ENCODE measurements at regions not wholly inside any gene's neighbourhood (a gene's known extent, or its start where the extent isn't known, plus 50 kb on each side); places are given as distances from the start of the nearest gene placed in this dataset.

- no peak for DNase-seq (ENCODE audit: low read depth in 2 of 2)
These were observed 238.3 kb downstream of the SEC14L1 start for GRCh38 chr17:77379065-77379428.

DNA sequence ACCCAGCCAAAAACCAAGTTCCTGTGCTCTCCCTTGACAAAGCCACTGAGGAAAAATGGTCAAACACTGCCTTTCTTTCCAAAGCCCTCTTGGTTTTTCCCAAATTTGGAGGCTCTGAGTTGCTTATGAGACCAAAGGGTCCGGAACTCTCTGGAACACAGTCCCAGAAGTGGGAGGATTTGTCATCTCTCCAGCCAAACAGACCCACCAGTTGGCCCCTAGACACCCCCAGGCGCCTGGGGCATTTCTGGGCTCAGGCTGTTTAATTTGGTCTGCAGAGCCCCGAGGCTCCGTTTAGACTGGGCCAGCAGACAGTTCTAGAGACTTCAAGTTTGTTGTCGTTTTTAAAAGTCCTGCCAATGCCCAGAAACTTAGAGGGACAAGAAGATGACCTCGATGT lies 239.1 kb downstream of the SEC14L1 start:
- DNase-seq (ENCODE audit: low read depth in 2 of 2) = no peak

GRCh38 chr17:77380395-77381184 lies 239.8 kb downstream of the SEC14L1 start:
- no peak for DNase-seq (ENCODE audit: low read depth in 2 of 2)

GRCh38 chr17:77381185-77381700 lies 240.5 kb downstream of the SEC14L1 start:
- no peak for DNase-seq (ENCODE audit: low read depth in 2 of 2)

DNA sequence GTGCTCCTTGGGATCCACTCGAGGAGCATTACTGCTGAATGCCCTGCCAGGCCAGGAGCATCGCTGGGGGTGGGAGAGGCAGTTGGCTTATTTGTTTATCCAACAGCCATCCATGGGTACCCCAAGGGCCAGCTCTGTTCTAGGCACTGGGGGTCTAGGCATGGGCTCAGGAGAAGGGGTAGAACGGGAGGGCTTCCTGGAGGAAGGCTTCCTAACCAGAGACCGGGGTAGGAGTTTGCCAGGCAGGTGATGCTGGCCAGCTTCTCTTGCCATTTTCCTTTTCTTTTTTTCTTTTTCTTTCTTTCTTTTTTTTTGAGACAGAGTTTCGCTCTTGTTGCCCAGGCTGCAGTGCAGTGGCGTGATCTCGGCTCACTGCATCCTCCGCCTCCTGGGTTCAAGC lies 241.0 kb downstream of the SEC14L1 start:
- no peak for DNase-seq (ENCODE audit: low read depth in 2 of 2)

DNA sequence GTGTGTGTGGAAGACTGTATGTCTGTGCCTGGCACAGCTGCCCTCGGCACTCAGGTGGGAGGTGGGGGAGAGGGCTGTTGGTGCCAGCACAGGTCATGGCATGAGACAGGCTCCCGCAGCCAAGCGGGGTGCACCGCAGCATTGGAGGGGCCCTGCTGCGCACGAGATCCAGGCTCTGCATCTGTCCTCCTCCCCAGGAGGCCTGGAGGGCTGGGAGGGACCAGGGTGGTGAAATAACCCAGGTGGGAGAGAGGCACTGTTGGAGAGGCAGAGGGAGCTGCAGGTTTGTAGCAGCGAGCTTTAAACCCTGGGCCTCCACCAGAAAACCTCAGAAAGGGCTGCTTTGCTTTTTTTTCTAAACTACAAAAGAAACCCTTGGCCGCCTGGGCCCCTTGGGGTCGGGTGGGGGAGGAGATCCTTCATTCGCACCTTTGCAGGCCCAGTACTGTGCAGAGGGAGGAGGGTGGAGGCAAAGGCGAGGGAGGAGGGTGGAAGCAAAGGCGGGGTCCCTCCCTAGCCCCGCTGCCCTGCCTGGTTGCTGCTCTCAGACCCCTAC lies 241.7 kb downstream of the SEC14L1 start:
- no peak for DNase-seq (ENCODE audit: low read depth in 2 of 2)

- no peak for DNase-seq (ENCODE audit: low read depth in 2 of 2)
These were observed 242.3 kb downstream of the SEC14L1 start for GRCh38 chr17:77382966-77383612.

DNA sequence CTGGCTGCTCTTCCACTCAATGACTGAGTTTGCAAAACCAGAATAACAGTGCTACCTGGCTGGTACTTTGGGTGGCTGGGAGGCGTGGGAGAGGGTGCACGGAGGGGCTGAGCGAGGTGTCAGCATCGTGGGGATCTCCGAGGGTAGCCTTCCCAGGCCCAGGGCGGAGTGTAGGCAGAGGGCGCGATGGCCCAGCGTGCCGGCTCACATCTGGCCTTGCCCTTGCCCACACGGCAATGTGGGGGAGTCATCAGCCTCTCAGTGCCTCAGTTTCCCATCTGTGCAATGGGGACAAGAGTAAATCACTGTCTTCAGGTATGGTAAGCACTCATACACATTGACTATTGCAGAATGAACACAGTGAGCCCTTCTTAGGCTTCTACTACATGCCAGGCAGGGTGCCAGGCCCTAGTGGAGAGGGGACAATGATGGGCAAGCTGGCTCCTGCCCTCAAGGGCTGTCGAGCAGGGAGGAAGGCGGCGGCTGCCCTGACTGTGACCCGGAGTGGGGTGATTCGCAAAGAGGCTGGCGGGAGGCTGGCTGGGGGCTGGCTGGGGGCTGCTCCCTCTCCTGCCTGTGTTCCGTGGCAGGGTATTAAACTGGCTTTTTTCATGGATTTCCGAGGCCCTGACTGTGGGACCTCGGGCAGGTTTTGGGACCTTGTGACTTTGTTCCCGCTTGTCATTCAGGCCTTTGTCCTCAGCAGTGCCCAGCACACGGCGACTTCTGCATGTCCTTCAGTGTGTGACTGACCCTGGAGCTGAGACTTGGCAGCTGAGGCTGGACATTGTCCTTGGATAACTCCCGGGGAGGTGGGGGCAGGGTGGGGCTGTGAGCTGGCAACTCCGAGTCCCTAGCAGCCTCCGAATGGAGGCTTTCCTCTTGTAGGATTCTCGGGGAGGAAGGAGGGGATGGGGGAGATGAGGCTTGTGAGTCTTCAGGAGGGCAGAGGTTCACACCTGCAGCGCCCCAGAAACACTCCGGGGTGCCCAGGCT lies 243.1 kb downstream of the SEC14L1 start:
- DNase-seq (ENCODE audit: low read depth in 2 of 2) = no peak

GRCh38 chr17:77385750-77386501 lies 245.2 kb downstream of the SEC14L1 start:
- DNase-seq (ENCODE audit: low read depth in 2 of 2) = no peak

GRCh38 chr17:77386502-77387192 lies 245.9 kb downstream of the SEC14L1 start:
- no peak for DNase-seq (ENCODE audit: low read depth in 2 of 2)

GRCh38 chr17:77387891-77388290 lies 247.1 kb downstream of the SEC14L1 start:
- DNase-seq (ENCODE audit: low read depth in 2 of 2) = no peak

- no peak for DNase-seq (ENCODE audit: low read depth in 2 of 2)
These were observed 247.9 kb downstream of the SEC14L1 start for GRCh38 chr17:77388384-77389306.

DNA sequence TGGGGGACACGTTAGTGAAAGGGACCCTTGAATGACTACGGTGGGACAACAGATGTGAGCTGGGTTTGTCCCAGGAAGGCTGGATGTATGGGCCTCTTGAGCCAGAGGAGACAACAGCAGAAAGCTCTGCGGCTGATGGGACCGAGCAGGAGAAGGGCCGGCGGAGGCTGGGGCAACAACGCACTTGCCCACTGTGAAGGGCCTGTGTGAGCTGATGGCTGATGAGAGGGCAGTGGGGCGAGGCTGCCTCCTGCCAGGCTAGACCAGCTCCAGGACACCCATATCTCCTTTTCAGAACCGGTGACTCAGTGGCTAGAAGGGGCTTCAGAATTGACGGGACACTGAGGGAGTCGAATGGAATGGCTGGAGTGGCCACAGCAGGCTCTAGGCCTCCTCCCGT lies 250.1 kb downstream of the SEC14L1 start:
- DNase-seq (ENCODE audit: low read depth in 2 of 2) = no peak

GRCh38 chr17:77391668-77392375 lies 251.1 kb downstream of the SEC14L1 start:
- no peak for DNase-seq (ENCODE audit: low read depth in 2 of 2)

GRCh38 chr17:77392376-77393273 lies 251.9 kb downstream of the SEC14L1 start:
- DNase-seq (ENCODE audit: low read depth in 2 of 2) = no peak

GRCh38 chr17:77393274-77393600 lies 252.5 kb downstream of the SEC14L1 start:
- DNase-seq (ENCODE audit: low read depth in 2 of 2) = no peak

DNA sequence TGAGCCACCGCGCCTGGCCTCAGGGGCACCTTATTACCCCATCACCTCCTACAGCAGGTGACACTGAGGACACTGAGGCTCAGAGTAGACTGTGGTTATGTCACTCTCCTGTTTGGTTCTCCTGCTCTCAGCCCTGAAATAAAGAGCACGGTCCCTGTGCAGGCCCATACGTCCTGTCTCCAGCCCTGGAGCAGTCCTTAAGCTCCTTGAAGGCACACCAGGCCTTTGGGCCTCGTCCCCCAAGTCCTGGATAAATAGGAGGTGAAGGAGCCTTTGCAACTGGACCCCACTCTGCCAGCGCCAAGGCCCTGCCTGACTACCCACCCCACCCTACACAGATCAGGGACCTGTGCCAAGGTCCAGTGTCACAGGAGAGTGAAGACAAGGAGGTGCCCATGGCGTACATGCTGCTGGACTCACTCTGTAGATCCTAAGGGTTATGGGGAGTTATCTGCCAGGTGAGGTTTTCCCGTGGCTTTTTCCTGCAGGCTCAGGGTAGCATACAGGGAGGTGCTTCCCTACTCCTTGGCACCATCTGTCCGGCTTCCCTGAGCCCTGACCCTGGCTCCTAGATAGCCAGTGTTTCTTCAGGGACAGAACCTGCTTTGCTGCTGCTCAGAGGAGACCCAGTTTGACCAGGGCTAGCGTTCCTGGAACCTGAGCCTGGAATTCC lies 253.2 kb downstream of the SEC14L1 start:
- DNase-seq (ENCODE audit: low read depth in 2 of 2) = no peak
